ENCODE measurements at regions not wholly inside any gene's neighbourhood (a gene's known extent, or its start where the extent isn't known, plus 50 kb on each side); places are given as distances from the start of the nearest gene placed in this dataset.

DNA sequence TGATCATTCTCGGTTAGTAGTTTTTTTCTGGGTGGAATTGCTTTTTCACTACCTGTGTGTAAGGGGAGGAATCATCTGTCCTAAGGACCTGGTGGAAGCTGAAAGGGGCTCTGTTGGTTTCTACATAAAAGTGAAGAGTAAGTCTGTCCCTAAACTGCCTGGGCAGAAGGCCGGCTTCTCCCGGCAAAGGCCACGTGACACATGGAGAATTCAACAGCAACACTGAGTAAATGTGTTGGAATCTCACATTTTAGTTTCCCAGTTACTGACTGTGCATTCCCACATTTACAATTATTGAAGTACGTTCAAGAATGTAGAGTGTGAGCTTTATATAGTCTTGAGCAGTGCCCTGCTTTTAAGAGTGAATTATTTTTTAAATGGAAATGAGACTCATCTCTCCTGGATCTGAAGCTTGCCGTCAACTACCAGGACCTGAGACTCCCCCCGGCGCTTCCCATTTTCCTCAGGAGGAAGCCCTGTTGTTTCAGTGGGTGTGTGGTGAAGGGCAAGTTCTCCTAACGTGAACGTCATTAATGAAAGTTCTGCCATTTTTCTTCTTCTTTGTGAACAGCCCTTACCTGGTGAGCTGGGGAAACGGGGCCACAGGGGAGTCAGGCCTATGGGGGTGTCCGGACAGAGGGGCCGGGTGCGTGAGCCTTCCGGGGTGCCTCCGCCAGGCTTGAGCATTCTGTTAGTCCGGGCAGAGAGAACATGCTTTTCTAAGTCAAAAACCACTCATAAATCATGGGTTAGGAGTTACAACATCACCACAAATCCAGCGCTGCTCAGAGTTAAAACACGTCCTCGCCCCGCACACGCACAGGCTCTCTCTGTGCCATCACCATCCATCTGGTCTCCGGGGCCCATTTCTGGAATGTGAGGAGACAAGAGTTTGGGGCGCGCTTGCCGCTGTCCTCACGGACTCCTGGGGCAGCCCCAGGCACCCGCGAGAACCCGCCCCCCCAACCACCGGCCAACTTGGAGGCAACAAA lies 56.6 kb upstream of the SMOC2 start:
- no peak for DNase-seq

- no peak for DNase-seq
These were observed 55.8 kb upstream of the SMOC2 start for GRCh38 chr6:168385037-168385759.

DNA sequence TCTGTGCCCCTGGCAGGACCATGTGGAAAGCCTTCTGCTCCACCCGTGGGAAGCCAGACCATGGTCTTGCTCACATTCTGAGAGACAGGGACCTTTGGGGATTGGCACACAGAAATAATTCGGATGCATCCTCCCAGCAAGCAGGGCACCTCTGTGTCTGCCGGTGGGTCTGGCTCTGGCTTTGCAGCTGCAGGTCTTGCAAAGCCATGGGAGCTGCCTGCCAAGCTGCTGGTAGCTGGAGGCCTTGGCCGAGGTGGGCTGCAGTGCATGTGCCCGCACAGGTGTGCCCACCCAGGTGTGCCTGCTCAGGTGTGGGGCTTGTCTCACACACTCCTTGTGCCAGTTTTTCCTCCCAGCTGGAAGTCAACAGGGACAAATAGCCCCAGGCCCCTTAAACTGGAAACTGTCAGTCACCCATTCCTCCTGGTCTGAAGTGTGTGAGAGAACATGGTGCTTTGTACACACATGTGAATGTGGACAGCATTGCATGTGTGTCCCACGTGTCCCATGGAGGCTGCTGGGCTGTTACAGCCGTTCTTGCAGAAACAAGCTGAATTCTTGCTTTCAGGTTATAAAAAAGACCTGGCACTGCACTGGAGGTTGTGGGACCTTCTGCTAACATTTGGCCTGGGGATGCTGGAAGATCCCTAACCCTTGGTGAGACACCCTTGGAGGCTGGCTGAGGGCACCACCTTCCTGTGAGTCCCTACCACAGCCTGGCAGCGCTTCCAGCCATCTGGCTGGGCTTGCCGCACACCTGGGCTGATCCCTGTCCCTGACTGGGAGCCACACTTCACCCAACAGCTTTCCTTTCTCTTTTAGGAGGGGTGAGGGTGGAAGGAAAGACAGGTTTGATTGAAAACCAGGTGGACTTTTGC lies 54.9 kb upstream of the SMOC2 start:
- DNase-seq = no peak

DNA sequence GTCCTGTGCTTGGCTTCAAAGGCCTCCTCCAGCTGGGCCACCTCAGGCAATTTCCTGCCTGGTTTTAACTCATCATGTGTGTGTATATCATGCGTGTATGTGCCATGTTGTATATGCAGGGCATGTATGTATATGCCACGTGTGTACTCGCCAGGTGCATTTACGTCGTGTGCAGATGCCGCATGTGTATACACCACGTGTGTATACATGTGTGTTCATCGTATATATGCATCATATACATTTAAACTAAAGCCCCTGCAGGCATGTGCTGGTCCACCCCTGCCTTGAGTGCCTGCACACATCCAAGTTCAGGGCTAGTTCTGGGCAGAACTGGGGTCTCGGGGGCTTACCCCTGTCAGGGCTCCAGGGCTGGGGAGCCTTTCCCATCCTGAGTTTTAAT lies 54.0 kb upstream of the SMOC2 start:
- no peak for DNase-seq

- DNase-seq = no peak
These were observed 53.6 kb upstream of the SMOC2 start for GRCh38 chr6:168387426-168387825.

- no peak for DNase-seq
These were observed 53.1 kb upstream of the SMOC2 start for GRCh38 chr6:168387911-168388310.

DNA sequence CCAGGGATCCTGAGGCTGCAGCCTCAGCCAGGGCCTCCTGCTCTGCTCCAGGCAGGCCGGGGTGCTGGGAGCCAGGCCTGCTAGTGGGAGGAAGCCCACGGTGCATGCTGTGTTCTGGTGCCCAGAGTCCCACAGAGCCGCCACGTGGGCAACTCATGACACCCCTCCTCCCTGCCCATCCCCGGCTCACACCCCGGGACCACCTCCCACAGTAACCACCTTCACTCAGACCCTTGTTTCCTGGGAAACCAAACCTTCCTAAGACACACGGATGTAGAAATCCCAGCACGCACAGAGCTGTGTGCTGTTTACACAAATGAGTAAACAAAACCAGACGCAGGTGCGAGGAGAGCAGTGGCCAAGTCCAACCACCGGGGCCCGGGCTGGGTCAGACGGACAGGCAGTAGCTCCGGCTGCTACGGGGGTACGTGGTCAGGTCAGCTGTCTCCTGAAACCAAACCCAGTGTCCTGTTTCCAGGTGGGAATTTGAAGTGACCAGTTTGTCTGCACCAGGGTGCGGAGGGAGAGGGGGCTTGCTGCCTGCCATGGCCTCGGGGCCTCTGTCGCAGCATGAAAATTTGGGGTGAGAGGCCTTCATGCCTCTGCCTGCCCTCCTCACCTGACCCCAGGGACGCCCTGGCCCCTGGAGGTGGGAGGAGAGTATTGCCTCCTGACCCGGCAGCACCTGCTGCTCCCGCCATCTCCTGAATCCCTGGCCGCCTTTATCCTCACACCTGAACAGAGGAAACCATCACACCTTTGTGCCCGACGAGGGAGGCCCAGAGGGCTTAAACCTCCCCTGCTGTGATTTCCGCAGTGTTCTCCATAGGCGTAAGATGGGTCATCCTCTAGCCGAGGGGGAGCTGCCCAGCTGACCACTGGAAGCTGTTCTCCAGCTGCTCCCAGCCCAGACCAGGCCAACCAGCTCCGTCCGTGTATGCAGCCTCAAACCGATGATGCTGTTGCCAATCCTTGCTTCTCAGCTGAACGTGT lies 52.0 kb upstream of the SMOC2 start:
- no peak for DNase-seq

GRCh38 chr6:168390749-168391420 lies 50.1 kb upstream of the SMOC2 start:
- no peak for DNase-seq

Data from hypothalamus (tissue), 51 donors.